Esophagus muscularis mucosa (tissue), 4 donors: ENCODE measurements at regions not wholly inside any gene's neighbourhood (a gene's known extent, or its start where the extent isn't known, plus 50 kb on each side); places are given as distances from the start of the nearest gene placed in this dataset.

ENCODE experiments used
- DNase-seq: peaks from one replicate; pipeline ENCODE4 v3.0.0-alpha.2; 2017; ENCODE audit errors: extremely low spot score
- H3K27ac ChIP-seq, 4 donors: fragments of 200-600 bp; sonication (generic); replicated peaks in 1 of 4; 1 replicate in 3 of 4; 2 replicates in 1 of 4; pipeline ENCODE4 v1.5.1; 2016 to 2019; ENCODE audit warnings: mild to moderate bottlenecking in 1 of 4
- H3K27me3 ChIP-seq, 4 donors: fragments of 200-600 bp; sonication (generic); one replicate each; pipeline versions ENCODE4 v1.5.1 to v1.6.0; 2016 to 2019
- H3K36me3 ChIP-seq, 4 donors: fragments of 200-600 bp; sonication (generic); one replicate each; pipeline ENCODE4 v1.5.1; 2016 to 2019
- H3K4me1 ChIP-seq, 4 donors: fragments of 200-600 bp; sonication (generic); one replicate each; pipeline ENCODE4 v1.5.1; 2016 to 2019
- H3K4me3 ChIP-seq, 4 donors: fragments of 200-600 bp; sonication (generic); 1 replicate in 2 of 4; 2 replicates in 2 of 4; pipeline ENCODE4 v1.5.1; 2016 to 2019; ENCODE audit warnings: mild to moderate bottlenecking in 4 of 4, moderate library complexity in 1 of 4
- H3K9me3 ChIP-seq, 4 donors: fragments of 200-600 bp; sonication (generic); 1 replicate in 3 of 4; 2 replicates in 1 of 4; pipeline ENCODE4 v1.5.1; 2016 to 2019
- CTCF ChIP-seq, 3 experiments: fragments of 200-600 bp in 2 of 3; fragments of 450-650 bp in 1 of 3; sonication (generic) in 2 of 3; IDR thresholded peaks; one replicate each; pipeline ENCODE4 v1.5.1; 2017 to 2019; ENCODE audit warnings: antibody characterized with exemption in 3 of 3, mild to moderate bottlenecking in 2 of 3, moderate library complexity in 1 of 3
- EP300 ChIP-seq: sonication (generic); formaldehyde crosslinking; IDR thresholded peaks from one replicate; pipeline ENCODE4 v1.6.1; 2017; ENCODE audit warnings: antibody characterized with exemption
- POLR2A ChIP-seq: fragments of 450-650 bp; IDR thresholded peaks from one replicate; pipeline ENCODE4 v1.6.1; 2017; ENCODE audit warnings: antibody characterized with exemption, moderate library complexity, mild to moderate bottlenecking, low read depth
- POLR2AphosphoS5 ChIP-seq, 2 donors: sonication (generic); formaldehyde crosslinking; IDR thresholded peaks; one replicate each; pipeline ENCODE4 v1.6.1; 2017; ENCODE audit warnings: antibody characterized with exemption in 2 of 2
- WGBS: methylation state at CpG from one replicate; pipeline ENCODE4 v1.1.5; 2018; 5-methylcytosine and 5-hydroxymethylcytosine counted together
- intact Hi-C: fragments of 100-400 bp; cut with DNase I; formaldehyde crosslinking; loops from one replicate; pipeline ENCODE4 v1.15.1; 2023

- no peaks in the 10 kb centered on the region for H3K9me3 ChIP-seq
- H3K27ac ChIP-seq: no peak overlapping the region
- H3K4me3 ChIP-seq: no peak overlapping the region
- no peak for TF ChIP-seq POLR2A
- TF ChIP-seq CTCF (IDR thresholded peaks at IDR 0.05): no peak
- TF ChIP-seq EP300: no peak
- no peak for TF ChIP-seq POLR2AphosphoS5 (IDR thresholded peaks at IDR 0.05)
- H3K4me1 ChIP-seq: peaks cover 0 to 10% (median 0%) of the 10 kb centered on the region in 4 donors
- DNase-seq: no peak
- no peaks in the 10 kb centered on the region for H3K27me3 ChIP-seq
- H3K36me3 ChIP-seq: no peaks in the 10 kb centered on the region
- 91% methylated on average over 11 of the region's 11 CpGs for WGBS
- intact Hi-C loops: no loop called here
These were observed 184.8 kb downstream of the ACKR3 start for GRCh38 chr2:236754271-236754944.

DNA sequence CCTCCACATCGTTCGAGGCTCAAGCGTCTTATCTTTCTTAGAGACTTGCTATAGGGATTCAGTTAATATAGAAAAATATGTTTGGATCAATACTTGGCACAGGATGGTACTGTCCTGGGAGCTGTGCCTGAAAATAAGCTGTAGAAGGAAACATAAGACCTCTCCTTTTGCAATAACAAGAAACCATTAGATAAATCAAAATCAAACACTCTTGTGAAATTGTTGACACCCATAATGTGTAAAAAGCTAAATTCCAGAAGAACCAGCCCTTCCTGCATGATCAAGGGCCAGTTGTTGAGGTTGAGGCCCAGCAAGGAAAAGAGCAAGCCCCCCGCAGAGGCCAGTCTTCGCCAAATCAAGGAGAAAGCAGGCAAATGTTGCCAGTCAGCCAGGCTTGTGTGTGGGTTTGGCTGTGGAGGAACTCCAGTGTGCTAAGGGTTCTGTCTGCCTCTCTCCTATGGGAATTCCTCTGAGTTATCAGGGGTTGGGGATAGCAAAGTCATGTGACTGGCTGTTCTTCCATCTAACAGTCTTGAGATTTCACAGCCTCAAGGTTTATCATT is 185.7 kb downstream of the ACKR3 start:
- intact Hi-C loops: no loop called here
- peaks cover 0 to 7% (median 0%) of the 10 kb centered on the region in 4 donors for H3K4me1 ChIP-seq
- H3K27me3 ChIP-seq: no peaks in the 10 kb centered on the region
- no peak for DNase-seq
- no peaks in the 10 kb centered on the region for H3K9me3 ChIP-seq
- TF ChIP-seq EP300 (no peak), POLR2A (no peak), CTCF (IDR thresholded peaks at IDR 0.05) (no peak), POLR2AphosphoS5 (IDR thresholded peaks at IDR 0.05) (no peak)
- no peak overlapping the region for H3K4me3 ChIP-seq
- 96% methylated on average over 5 of the region's 5 CpGs for WGBS
- no peaks in the 10 kb centered on the region for H3K36me3 ChIP-seq
- H3K27ac ChIP-seq: no peak overlapping the region

- TF ChIP-seq EP300: no peak
- TF ChIP-seq CTCF (IDR thresholded peaks at IDR 0.05): no peak
- TF ChIP-seq POLR2A: no peak
- no peak for TF ChIP-seq POLR2AphosphoS5 (IDR thresholded peaks at IDR 0.05)
- DNase-seq: no peak
- WGBS: 92% methylated on average over 2 of the region's 2 CpGs
- no peak overlapping the region for H3K27ac ChIP-seq
- no peaks in the 10 kb centered on the region for H3K27me3 ChIP-seq
- no peaks in the 10 kb centered on the region for H3K9me3 ChIP-seq
- intact Hi-C loops: no loop called here
- no peaks in the 10 kb centered on the region for H3K36me3 ChIP-seq
- no peak overlapping the region for H3K4me3 ChIP-seq
- H3K4me1 ChIP-seq: peaks cover 0 to 4% (median 0%) of the 10 kb centered on the region in 4 donors
These were observed 188.8 kb downstream of the ACKR3 start for GRCh38 chr2:236758406-236758805.

GRCh38 chr2:236760246-236760645 is 190.6 kb downstream of the ACKR3 start:
- Histone ChIP-seq H3K4me3 (no peak overlapping the region), H3K4me1 (no peaks in the 10 kb centered on the region), H3K27ac (no peak overlapping the region), H3K27me3 (no peaks in the 10 kb centered on the region), H3K9me3 (no peaks in the 10 kb centered on the region), H3K36me3 (no peaks in the 10 kb centered on the region)
- intact Hi-C loops: no loop called here
- no peak for DNase-seq
- TF ChIP-seq CTCF (IDR thresholded peaks at IDR 0.05) (no peak), EP300 (no peak), POLR2AphosphoS5 (IDR thresholded peaks at IDR 0.05) (no peak), POLR2A (no peak)

GRCh38 chr2:236761358-236761757 is 191.7 kb downstream of the ACKR3 start:
- TF ChIP-seq POLR2A (no peak), EP300 (no peak), POLR2AphosphoS5 (IDR thresholded peaks at IDR 0.05) (no peak), CTCF (IDR thresholded peaks at IDR 0.05) (no peak)
- WGBS: 89% methylated on average over 3 of the region's 3 CpGs
- H3K4me1 ChIP-seq: no peaks in the 10 kb centered on the region
- H3K27me3 ChIP-seq: no peaks in the 10 kb centered on the region
- no peak overlapping the region for H3K27ac ChIP-seq
- H3K9me3 ChIP-seq: no peaks in the 10 kb centered on the region
- no peak overlapping the region for H3K4me3 ChIP-seq
- DNase-seq: no peak
- H3K36me3 ChIP-seq: no peaks in the 10 kb centered on the region
- intact Hi-C loops: no loop called here
